Left kidney (tissue), 1 donor: ENCODE measurements at regions not wholly inside any gene's neighbourhood (a gene's known extent, or its start where the extent isn't known, plus 50 kb on each side); places are given as distances from the start of the nearest gene placed in this dataset.

Source experiments
- DNase-seq: peaks from one replicate; pipeline ENCODE4 v3.0.0-alpha.2; 2013

DNA sequence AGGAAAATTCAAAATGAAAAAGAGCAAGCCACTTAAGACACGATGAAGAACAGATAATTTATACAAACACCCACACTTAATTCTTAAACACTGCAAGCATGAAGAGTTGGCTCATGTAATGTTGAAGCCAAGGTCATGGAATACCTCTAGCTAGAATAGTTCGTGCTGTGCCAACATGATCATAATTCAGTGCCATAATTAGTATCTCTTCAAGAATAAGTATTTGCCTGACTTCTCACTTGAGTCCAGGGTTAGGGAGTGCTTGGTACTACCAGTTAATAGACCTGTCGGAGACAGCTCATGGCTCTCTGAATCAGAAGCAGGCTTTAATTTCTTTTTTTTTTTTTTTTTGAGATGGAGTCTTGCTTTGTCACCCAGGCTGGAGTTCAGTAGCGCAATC is 206.3 kb downstream of the UNC5CL start:
- DNase-seq, result no peak

DNA sequence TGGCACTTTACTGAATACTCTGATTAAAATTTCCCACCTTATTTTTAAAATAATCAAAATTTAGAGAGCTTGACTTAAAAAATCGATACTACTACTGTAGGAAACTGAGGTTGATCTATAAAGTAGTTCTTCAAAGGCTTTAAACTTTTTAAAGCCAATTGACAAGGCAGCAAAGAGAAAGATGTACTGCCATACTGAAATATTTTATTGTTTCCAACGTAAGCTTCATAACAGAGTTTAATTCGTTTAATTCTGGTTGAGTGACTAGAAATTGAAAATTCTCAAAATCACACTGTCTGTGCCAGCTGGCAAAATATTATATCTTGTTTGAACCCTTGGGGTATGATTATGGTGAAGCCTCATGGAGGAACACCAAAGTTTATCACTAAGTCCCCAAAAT is 207.6 kb downstream of the UNC5CL start:
- DNase-seq, result no peak

DNA sequence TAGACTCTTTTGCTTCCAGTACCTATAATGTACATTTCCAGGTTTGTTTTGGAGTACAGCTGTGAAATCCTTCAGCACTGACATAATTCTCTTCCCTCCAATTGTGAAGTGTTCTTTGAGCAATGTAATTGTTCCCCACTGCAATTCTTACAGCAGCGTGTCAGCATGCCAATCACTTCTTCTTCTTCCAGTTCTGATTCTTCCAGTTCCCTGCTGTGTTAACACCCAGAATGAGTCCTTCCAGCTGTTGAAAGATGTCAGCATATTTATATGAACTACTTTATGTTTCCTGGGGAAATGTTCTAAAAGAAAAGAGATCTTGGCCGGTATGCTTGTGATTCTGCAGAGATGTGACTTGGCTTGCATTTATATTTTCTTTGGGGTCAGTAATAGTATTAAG is 213.9 kb downstream of the UNC5CL start:
- DNase-seq, result no peak

DNA sequence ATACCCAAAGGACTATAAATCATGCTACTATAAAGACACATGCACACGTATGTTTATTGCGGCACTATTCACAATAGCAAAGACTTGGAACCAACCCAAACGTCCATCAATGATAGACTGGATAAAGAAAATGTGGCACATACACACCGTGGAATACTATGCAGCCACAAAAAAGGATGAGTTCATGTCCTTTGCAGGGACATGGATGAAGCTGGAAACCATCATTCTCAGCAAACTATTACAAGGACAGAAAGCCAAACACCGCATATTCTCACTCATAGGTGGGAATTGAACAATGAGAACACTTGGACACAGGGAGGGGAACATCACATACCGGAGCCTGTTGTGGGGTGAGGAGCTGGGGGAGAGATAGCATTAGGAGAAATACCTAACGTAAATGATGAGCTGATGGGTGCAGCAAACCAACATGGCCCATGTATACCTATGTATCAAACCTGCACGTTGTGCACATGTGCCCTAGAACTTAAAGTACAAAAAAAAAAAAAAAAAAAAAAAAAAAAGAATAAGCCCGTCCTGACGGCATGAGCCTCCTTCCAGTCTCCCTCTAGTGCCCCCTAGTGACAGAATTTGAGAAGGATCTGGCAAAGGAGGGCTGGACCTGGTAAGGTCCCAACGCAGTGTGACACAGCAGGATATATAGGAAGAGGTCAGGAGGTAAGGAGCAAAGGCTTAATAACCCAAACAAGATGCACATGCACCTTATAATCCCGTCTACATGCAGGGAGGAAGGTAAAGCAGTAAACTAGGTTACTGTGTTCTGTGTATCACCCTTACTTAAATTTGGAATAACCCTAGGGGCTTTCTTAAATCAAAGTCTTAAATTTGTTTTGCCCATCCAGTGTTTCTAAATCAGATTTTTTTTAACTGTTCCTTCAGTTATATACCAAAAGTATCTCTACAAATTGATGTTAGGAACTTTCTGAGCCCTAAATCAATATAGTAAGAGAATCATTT is 214.8 kb downstream of the UNC5CL start:
- peak; percentile 60 for DNase-seq

DNA sequence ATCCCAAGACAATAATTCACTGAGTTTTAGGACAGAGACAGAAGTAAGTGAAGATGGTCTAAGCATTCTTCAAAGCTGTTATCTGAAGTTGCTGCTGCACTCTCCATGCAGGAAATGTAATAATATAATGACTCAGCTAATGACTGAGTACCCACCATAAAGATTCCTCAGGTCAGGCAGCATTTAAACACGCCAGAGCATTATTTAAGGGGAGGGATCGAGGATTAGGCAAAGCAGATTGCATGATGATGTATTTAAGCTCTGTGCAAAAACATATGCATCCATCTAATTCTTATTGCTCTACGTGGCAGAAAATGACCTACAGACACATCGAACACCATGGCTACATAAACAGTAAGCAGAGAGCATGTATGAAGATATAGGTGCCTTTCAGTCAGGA is 216.4 kb downstream of the UNC5CL start:
- DNase-seq, result no peak

DNA sequence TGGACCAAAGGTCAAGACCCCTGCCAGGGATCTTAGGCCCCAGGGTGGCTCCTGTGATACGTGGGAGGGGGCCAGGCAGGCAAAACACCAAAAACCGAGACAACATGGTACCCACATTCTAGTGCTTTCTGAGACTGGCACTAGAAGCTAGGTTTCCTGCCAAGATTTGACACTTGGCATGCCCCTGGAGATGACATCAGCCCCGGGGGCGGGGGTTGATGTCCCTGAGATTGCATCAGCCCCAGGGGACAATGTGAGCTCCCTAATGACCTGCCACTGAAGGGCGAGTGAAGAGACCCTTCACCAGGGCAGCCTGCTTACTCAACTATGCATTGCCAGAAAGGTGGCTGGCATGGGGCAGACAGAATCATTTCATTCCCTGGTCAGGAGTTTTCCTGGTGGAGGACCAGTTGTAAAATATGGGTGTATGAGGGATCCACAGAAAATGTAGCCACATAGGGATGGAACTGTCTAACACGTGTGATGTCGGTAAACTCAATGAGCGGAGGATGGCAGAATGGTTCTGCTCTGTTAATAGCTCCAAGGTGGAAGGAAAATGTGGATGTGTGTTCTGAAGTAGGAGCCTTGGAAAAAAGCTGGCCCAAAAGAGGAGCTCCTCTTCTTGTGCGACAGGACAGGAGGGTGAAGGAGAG is 219.7 kb downstream of the UNC5CL start:
- DNase-seq, result no peak

DNA sequence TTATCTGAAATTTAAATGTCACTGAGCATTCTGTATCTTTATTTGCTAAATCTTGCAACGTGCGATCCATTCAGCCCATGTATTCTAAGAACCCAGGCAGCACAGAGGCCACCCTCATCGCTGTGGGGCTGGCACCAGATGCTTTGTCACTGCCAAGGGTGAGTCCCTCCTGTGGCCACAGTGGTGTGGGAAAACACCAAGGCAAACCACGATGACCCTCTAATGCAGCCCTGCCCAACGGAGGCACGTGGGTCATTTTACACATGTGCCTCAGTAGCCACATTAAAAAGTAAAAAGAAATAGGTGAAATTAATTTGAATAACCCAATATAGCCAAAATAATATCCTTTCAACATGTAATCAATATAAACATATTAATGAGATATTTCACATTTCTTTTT is 221.7 kb downstream of the UNC5CL start:
- DNase-seq, result no peak

DNA sequence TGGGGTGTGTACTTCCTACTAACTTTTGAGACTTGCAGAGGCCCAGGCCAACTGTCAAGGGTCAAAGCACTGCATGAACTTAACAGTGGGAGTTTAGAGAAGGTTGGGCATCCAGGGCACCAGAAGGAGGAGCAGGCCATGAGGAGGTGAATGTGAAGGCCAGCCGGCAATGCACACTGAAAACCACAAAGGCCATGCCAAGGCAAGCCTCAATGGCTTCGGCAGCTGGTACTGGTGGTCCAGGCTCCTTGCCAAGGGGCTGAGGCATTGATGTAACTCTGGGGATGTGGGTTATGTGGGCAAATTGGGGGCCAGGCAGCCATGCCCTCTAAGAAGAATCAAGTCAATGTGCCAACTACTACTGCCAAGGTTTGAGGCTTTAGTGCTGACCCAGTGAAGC is 222.4 kb downstream of the UNC5CL start:
- no peak for DNase-seq

DNA sequence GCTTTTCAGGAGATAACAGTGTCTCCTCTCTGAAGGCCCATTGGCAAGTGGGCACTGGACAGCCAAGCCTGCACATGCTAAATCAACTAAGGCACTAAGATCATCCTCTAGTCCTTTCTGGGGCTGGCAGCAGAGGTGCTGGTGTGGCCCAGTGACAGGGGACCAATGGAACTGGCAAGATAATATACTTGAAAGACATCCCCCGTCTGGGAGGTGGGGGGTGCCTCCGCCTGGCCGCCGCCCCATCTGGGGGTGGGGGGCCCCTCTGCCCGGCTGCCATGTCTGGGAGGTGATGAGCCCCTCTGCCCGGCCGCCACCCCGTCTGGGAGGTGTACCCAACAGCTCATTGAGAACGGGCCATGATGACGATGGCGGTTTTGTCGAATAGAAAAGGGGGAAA is 223.3 kb downstream of the UNC5CL start:
- DNase-seq, result no peak

DNA sequence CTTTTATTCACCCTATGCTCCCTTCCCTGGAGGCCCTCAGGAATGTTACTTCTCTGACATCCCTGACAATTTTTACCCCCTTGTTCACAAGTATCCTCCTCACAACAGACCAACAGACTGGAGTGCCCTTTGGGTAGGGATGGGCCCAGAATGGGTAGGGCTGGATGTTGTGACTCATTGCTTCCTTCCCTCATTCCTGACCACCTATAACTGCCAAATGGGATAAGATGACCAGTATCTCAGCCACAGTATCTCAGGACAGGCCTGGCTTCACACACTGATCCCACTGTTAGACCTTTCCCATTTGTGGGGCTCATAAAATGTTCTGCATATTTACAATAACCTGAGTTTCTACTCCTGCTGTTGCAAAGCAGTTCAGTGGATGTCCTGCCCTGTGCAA is 223.0 kb upstream of the LRFN2 start:
- no peak for DNase-seq

DNA sequence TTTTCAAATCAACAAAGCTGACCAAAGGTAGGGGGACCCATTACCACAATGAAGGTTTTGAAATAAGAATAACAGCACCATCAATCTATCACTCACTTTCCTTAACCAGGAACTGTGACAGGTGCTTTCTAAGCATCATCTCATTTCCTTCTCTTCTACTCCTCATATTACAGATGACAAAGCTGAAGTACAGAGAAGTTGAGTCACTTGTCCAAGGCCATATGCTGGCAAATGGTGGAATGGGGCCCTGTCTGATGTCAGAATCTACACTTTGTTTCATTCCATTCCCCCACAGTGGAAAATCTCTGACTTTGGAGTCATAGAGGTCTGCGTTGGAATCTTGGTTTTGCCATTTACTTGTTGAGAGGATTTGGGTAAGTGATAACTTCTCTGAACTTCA is 222.5 kb upstream of the LRFN2 start:
- DNase-seq, result no peak

DNA sequence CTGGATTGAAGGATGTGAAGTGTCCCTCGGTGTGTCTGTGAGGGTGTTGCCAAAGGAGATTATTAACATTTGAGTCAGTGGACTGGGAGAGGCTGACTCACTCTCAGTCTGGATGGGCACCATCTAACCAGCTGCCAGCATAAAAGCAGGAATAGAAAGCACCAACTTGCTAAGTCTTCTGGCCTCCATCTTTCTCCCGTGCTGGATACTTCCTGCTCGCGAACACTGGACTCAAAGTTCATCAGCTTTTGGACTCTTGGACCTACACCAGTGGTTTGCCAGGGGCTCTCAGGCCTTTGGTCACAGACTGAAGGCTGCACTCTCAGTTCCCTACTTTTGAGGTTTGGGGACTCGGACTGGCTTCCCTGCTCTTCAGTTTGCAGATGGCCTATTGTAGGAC is 220.3 kb upstream of the LRFN2 start:
- no peak for DNase-seq

DNA sequence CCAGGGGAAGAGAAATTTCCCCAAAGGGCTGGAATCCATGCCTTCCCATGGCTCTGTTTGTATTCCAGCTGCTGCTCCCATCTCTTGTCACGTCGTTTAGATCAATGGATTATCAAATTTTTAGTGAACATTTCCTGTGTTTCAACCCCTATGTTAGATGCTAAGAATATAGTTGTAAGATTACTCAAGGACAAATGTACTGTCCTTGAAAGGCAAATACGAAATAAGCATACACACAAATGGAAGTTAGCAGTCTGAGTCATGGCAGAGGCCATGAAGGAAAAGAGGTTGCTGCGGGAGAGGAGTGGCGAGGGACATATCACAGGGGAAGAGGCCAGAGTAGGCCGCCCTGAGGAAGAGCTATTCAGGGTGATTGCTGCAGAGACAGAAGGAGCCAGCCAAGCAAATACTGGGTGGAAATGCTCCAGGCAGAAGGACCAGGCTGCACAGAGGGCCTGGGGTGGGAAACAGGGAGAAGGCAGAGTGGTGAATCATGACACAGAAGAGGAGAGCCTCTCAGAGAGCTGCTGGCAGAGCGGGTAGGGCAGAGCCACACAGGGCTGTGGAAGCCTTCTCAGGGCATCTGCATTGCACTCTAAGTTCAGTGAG is 219.2 kb upstream of the LRFN2 start:
- no peak for DNase-seq

DNA sequence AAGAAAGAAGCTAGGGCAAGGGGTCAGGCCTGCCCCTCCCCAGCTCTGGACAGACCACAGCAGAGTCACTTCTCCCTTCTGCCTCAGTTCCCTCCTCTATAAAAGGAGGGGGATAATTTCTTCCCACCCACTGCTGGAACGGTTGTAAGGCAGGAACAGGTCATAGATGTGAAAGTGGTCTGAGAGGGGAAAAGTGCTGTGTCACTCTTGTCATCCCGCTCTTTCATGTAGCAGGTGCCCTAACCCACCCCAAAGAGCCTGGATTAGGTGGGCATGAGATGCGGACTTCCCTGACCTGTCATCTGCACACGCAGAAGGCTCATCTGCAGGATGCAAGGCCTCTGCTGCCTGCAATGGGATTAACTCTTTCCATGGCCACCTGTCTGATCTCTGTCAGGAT is 218.2 kb upstream of the LRFN2 start:
- DNase-seq, result no peak

DNA sequence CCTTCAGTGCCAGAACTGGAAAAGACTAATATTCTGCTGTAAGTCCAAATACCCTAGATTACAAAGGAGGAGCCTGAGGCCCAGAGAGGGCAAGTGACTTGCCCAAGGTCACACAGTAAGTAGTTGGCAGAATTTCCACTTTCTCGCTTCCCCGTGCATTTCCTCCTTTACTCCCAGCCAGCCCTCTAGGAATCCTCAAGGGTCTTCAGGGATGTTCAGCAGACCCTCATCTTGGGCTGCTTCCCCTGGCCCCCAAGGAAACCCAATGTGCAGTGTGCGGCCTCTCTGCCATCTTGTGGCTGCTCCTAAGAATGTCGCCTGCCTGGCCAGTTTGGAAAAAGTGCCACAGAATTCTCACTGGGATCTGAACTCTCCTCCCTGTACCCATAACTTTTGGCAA is 217.7 kb upstream of the LRFN2 start:
- DNase-seq, result no peak

DNA sequence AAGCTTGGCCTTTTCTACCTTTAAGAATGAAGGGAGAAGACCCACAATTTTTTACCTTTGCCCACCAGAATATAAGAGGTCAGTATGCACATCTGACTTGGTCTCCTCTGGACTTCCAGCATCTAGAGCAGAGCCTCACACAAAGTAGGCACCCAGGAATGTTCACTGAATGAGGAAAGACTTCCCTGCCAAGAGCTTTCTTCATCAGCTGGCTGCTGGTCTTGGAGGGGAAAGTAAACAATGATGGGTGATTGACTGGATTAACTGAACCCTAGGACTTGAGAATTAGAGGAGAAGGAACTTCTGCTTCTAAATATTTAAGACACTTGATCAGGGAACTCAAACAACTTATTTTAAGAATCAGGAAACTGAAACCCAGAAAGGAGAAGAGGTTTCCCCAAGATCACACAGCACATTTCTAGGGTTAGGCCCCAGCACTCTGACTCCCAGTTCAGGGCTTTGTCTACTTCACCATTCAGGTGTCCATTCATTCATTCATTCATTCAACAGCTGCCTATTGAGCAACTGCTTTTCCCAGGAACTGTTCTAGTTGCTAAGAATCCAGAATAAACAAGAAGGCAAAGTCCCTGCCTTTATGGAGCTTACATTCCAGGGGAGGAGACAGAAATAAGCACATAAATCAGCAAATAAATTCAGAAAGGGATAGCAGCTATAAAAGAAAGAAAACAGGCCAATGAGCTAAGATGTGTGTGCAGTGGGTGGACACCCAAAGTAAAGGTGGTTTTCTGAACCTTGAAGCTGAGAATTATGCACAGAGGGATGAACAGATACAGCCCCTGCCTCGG is 216.9 kb upstream of the LRFN2 start:
- no peak for DNase-seq

DNA sequence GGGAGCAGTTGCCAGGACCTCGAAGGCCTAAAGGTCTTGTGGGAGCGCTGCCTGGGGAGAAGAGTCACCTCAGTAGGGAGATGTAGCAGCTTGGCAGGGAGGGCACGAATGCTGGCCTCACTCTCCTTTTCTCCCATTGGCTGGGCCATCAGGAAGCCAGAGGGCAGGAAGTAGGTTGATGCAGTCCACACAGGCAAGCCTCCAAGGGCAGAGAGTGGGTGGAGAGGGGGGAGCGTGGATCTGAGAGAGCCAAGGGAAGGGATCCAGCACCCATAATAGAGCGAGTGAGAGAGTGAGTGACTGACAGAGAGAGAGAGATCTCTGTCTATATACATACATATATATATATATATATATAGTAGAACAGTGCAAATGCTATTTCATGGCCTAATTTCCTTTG is 215.3 kb upstream of the LRFN2 start:
- no peak for DNase-seq

DNA sequence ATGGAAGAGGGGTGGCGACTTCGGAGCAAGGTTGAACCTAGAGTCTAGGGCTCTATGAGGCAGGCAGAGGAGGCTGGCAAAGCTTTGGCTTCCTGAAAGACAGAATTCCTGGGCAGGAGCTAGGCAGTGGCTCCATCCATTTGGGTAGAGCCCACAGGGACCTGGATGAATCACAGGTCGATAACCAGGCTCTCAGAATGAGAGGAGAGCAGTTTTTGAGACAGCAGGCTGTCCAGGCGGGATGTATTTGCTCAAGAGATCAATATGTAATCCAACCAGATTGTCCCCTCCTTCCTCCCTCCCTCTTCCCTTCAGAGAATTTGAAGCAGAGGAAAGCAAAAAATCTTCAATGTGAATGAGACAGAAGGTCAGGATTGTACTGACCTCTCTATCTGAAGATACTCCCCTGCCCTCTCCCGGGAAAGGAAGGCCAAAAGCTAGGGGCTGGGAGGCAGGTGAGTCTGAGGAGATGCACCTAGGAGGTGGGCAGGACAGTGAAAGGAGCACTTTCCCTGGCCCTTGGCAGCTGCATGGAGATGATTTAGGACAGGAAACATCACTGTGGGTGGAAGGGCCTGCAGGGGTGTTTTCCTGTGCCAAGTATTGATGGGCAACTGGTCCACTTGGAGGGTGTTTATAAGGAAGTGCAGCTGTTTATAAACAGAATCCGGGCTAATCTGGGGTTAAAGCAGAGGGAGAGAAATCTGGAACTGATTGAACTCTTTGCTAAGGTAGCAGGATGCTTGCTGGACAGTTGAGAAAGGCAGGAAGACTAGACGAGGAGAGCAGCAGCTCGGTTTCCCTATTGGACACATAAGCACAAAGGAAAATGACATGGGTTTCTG is 212.4 kb upstream of the LRFN2 start:
- DNase-seq, result no peak

DNA sequence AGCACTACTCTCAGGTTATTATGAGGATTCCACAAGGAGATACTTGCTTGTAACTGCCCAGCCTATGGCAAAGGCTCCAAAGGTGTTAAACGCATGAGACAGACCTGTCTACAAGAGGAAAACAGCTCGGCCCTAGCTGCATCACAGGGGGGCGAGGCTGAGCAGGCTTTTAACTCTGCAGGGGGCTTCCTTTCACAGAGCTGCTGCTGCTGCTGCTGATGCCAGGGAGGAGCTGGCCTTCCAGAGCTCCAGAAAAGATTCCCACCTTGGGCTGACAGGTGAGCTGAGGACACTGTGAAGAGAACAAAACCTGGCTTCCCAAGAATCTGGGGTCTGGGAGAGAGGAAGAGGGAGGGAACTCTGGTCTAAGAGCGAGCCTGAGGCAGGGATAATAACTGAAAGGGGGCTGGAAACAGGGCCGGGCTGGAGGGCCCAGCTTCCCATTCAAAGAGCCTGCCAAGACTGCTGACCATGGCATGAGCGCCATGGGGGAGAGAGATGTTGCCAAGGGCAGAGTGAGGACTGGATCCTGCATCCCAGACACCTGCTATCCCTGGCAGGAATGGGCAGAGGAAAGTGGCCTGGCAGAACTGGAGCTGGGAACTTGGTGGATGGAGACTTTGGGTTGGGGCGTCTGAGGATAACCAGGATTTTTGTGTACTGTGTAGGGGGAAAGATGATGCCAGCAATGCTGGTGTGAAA is 211.1 kb upstream of the LRFN2 start:
- DNase-seq, result no peak

DNA sequence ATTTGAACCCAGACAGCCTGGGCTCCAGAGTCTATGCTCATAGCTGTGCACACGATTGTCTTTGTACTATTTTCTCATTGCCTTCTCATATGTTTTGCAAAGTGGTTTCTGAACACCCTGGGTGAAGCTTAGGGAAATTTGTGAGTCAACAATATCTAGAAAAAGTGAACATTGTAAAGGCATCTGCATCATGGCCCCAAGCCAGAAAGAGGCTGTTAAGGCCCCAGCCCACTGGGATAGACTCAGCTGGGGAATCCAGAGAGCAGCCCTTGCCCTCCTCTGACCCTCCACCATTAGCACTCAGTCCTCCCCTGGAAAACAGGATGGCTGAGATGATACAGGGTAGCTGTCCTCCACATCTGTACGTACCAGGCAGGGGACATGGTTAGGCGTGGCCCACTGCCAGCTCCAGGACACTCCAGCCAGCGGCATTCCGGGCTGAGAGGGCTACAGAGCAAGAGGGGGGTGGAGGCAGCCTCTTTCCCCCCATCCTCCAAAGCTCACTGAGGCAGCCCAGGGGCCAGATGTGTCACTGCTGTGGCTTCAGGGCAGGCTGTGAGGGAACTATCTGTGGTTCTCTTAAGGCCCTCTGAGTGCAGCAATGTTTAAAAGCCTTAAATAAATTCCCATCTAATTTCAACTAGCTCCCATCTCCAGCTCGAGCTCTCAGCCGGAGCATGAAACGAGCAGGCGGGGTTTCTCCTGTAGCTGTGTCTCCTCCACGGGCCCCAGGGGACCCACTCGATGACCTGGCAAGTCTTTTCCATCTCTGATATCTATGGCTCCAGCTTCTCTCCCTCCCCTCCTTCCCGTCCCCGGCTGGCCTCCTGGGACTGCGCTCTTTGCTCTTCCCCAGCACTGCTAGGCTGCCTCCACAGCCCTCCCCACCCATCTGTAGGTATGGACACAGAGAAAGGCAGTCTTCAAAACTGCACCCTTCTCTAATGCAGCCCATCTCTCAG is 209.4 kb upstream of the LRFN2 start:
- no peak for DNase-seq
